SK-N-SH (cell line): ENCODE measurements at regions not wholly inside any gene's neighbourhood (a gene's known extent, or its start where the extent isn't known, plus 50 kb on each side); places are given as distances from the start of the nearest gene placed in this dataset.

Experiments
- CTCF ChIA-PET: fragments of 300-600, 350-600 bp; formaldehyde crosslinking; extraction: SDS; loops from one replicate; lab custom pipeline; 2021; lab: Yijun Ruan, JAX
- POLR2A ChIA-PET: fragments of 350-600 bp; sonication (Branson Sonifier 250); formaldehyde crosslinking; extraction: SDS; loops from one replicate; lab custom pipeline; 2020; ENCODE audit warnings: antibody characterized with exemption, inconsistent platforms; lab: Yijun Ruan, JAX
- DNase-seq: peaks from one replicate; pipeline ENCODE4 v3.0.0; 2012
- H2AFZ ChIP-seq: fragments of 200-600 bp; sonication (generic); 2 replicates; pipeline ENCODE4 v1.8.1; 2016; ENCODE audit warnings: antibody characterized with exemption, mild to moderate bottlenecking, low read depth
- H3F3A ChIP-seq: fragments of 200-600 bp; sonication (generic); replicated peaks from 2 replicates; pipeline ENCODE3; 2016; ENCODE audit warnings: antibody characterized with exemption, mild to moderate bottlenecking; ENCODE audit not compliant: insufficient read depth
- H3K27ac ChIP-seq, 2 experiments: fragments of 200-500 bp in 1 of 2; fragments of 200-600 bp in 1 of 2; sonication (Bioruptor generic) in 1 of 2; sonication (generic), shearing (Covaris generic) in 1 of 2; 2 replicates each; pipeline versions ENCODE4 v1.5.1 to v1.6.1; 2014 to 2016; ENCODE audit warnings: low read depth in 2 of 2, inconsistent platforms in 1 of 2, low read length in 1 of 2, mild to moderate bottlenecking in 1 of 2, mixed read lengths in 1 of 2
- H3K27me3 ChIP-seq: fragments of 200-600 bp; sonication (generic), shearing (Covaris generic); 2 replicates; pipeline ENCODE4 v1.6.1; 2016; ENCODE audit warnings: mixed run types; ENCODE audit not compliant: insufficient read depth
- H3K36me3 ChIP-seq, 2 experiments: fragments of 200-500 bp in 1 of 2; fragments of 200-600 bp in 1 of 2; sonication (Bioruptor generic) in 1 of 2; sonication (generic) in 1 of 2; replicated peaks in 1 of 2; 2 replicates each; pipeline versions ENCODE3 to v1.5.1; 2014 to 2016; ENCODE audit warnings: low read length in 1 of 2, mild to moderate bottlenecking in 1 of 2; ENCODE audit not compliant: insufficient read depth in 2 of 2, control insufficient read depth in 1 of 2
- H3K4me1 ChIP-seq, 2 experiments: fragments of 200-500 bp in 1 of 2; fragments of 200-600 bp in 1 of 2; sonication (Bioruptor generic) in 1 of 2; sonication (generic), shearing (Covaris generic) in 1 of 2; 2 replicates each; pipeline versions ENCODE4 v1.5.1 to v1.6.1; 2014 to 2016; ENCODE audit warnings: low read depth in 1 of 2, low read length in 1 of 2, mixed run types in 1 of 2; ENCODE audit not compliant: insufficient read depth in 2 of 2, control insufficient read depth in 1 of 2
- H3K4me2 ChIP-seq: fragments of 200-600 bp; sonication (generic), shearing (Covaris generic); 2 replicates; pipeline ENCODE4 v1.6.1; 2017; ENCODE audit warnings: mixed run types
- H3K4me3 ChIP-seq, 2 experiments: fragments of 200-500 bp in 1 of 2; fragments of 200-600 bp in 1 of 2; sonication (Bioruptor generic) in 1 of 2; sonication (generic), shearing (Covaris generic) in 1 of 2; 2 replicates each; pipeline versions ENCODE4 v1.5.1 to v1.8.1; 2014 to 2016; ENCODE audit warnings: low read depth in 2 of 2, inconsistent platforms in 1 of 2, low read length in 1 of 2, mild to moderate bottlenecking in 1 of 2, mixed read lengths in 1 of 2, moderate library complexity in 1 of 2
- H3K79me2 ChIP-seq: fragments of 200-600 bp; sonication (generic); 2 replicates; pipeline ENCODE4 v1.8.1; 2017; ENCODE audit warnings: mild to moderate bottlenecking; ENCODE audit not compliant: insufficient read depth
- H3K9ac ChIP-seq: fragments of 200-600 bp; sonication (generic); 2 replicates; pipeline ENCODE4 v1.6.1; 2017; ENCODE audit warnings: mixed run types
- H3K9me2 ChIP-seq: fragments of 200-600 bp; sonication (generic); 2 replicates; pipeline ENCODE4 v1.6.1; 2017; ENCODE audit warnings: mixed run types
- H3K9me3 ChIP-seq: fragments of 200-600 bp; sonication (generic); 2 replicates; pipeline ENCODE4 v1.6.1; 2017; ENCODE audit warnings: mixed run types, mild to moderate bottlenecking, moderate library complexity
- H4K20me1 ChIP-seq: fragments of 200-600 bp; sonication (generic); 2 replicates; pipeline ENCODE4 v1.6.1; 2017; ENCODE audit warnings: mild to moderate bottlenecking, mixed run types; ENCODE audit not compliant: insufficient read depth
- CHD2 ChIP-seq: fragments of 150-350 bp; IDR thresholded peaks from 2 replicates; pipeline ENCODE4 v1.6.1; 2018; ENCODE audit warnings: low read length; ENCODE audit not compliant: partially characterized antibody
- EP300 ChIP-seq, 2 experiments: IDR thresholded peaks; 2 replicates each; pipeline versions ENCODE4 v1.4.0 to v1.6.1; 2012; ENCODE audit warnings: borderline replicate concordance in 1 of 2, low read depth in 1 of 2, low read length in 1 of 2
- EZH2phosphoT487 ChIP-seq: fragments of 200-600 bp; sonication (generic); IDR thresholded peaks from 2 replicates; pipeline ENCODE4 v1.6.1; 2017; ENCODE audit warnings: low read depth, mixed run types, mild to moderate bottlenecking, antibody characterized with exemption, moderate library complexity, borderline replicate concordance
- FOXM1 ChIP-seq: IDR thresholded peaks from 2 replicates; pipeline ENCODE4 v1.4.0; 2012; ENCODE audit warnings: low read depth, mild to moderate bottlenecking
- GABPA ChIP-seq: IDR thresholded peaks from 2 replicates; pipeline ENCODE4 v1.4.0; 2012; ENCODE audit warnings: low read depth, mild to moderate bottlenecking
- NFIC ChIP-seq: IDR thresholded peaks from 2 replicates; pipeline ENCODE4 v1.4.0; 2012; ENCODE audit warnings: borderline replicate concordance
- POLR2AphosphoS5 ChIP-seq: IDR thresholded peaks from 2 replicates; pipeline ENCODE4 v1.6.1; 2012; ENCODE audit warnings: low read depth, low read length
- RCOR1 ChIP-seq: fragments of 150-350 bp; IDR thresholded peaks from 2 replicates; pipeline ENCODE4 v1.6.1; 2017; ENCODE audit warnings: antibody characterized with exemption, low read length
- RXRA ChIP-seq: IDR thresholded peaks from 2 replicates; pipeline ENCODE4 v1.4.0; 2012; ENCODE audit warnings: low read depth, mild to moderate bottlenecking, borderline replicate concordance
- SIN3A ChIP-seq: IDR thresholded peaks from 2 replicates; pipeline ENCODE4 v1.6.1; 2012; ENCODE audit warnings: low read depth, mild to moderate bottlenecking, low read length, moderate library complexity, borderline replicate concordance
- SMC3 ChIP-seq: IDR thresholded peaks from 2 replicates; pipeline ENCODE4 v1.6.1; 2012; ENCODE audit warnings: low read depth, low read length, improper control_type of control experiment
- TAF1 ChIP-seq: IDR thresholded peaks from 2 replicates; pipeline ENCODE4 v1.6.1; 2012; ENCODE audit warnings: low read depth, mild to moderate bottlenecking, low read length, moderate library complexity, borderline replicate concordance
- TEAD4 ChIP-seq: IDR thresholded peaks from 2 replicates; pipeline ENCODE4 v1.4.0; 2012; ENCODE audit warnings: mild to moderate bottlenecking, borderline replicate concordance; ENCODE audit not compliant: insufficient read depth
- YY1 ChIP-seq: IDR thresholded peaks from 2 replicates; pipeline ENCODE4 v1.4.0; 2012; ENCODE audit warnings: low read depth, mild to moderate bottlenecking
- WGBS: methylation state at CpG from one replicate; pipeline ENCODE4 v1.1.6; 2017; ENCODE audit warnings: low lambda C conversion rate; 5-methylcytosine and 5-hydroxymethylcytosine counted together
- TF ChIP-seq, protein P1 (sequence below): IDR thresholded peaks from 2 replicates; pipeline ENCODE4; 2012
- TF ChIP-seq, protein P2 (sequence below): fragments of 200-600 bp; sonication (generic); IDR thresholded peaks from 2 replicates; pipeline ENCODE4 v1.6.1; 2017; ENCODE audit warnings: antibody characterized with exemption, mild to moderate bottlenecking, moderate library complexity
- TF ChIP-seq, protein P3 (sequence below): IDR thresholded peaks from 2 replicates; pipeline ENCODE4 v1.4.0; 2012; ENCODE audit warnings: low read depth

DNA sequence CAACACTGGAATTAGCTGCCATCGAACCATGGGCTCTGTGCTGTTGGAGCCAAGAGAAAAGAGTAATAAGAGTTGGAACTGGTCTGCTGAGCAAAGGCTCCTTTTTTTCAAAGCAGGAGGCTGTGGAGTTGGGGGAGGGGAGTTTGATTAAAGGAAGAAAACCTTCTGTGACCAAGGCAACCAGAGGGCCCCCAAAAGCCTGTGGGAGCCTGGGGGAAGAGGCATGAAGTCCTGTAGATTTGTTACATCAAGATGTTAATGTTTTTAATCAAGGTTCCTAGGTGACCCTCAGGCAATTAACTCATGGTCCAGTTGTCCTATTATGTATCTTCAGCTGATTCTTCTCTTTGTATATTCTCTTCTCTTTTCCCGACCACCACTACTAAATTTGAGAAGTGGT lies 403.9 kb downstream of the NDFIP2 start:
- no peaks in the 10 kb centered on the region for H3K9me2 ChIP-seq
- no peaks in the 10 kb centered on the region for H3K27me3 ChIP-seq
- no peaks in the 10 kb centered on the region for H4K20me1 ChIP-seq
- TF ChIP-seq SMC3 (no peak), FOXM1 (no peak), YY1 (no peak), GABPA (no peak)
- TF ChIP-seq, protein P1, sequence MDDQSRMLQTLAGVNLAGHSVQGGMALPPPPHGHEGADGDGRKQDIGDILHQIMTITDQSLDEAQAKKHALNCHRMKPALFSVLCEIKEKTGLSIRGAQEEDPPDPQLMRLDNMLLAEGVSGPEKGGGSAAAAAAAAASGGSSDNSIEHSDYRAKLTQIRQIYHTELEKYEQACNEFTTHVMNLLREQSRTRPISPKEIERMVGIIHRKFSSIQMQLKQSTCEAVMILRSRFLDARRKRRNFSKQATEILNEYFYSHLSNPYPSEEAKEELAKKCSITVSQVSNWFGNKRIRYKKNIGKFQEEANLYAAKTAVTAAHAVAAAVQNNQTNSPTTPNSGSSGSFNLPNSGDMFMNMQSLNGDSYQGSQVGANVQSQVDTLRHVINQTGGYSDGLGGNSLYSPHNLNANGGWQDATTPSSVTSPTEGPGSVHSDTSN, result no peak
- TF ChIP-seq, all 33 proteins: peak for 0
- WGBS, result 82% methylated on average over 2 of the region's 2 CpGs
- no peaks in the 10 kb centered on the region for H3F3A ChIP-seq
- ChIA-PET CTCF (interaction anchor here (0.8 kb wide), 1 partner anchor 16 kb away, joined by 3 read pairs; no protein-coding TSS in a partner anchor), POLR2A (no interaction called here)
- no peak overlapping the region for H3K4me3 ChIP-seq
- no peaks in the 10 kb centered on the region for H3K79me2 ChIP-seq
- H3K4me1 ChIP-seq, result no peaks in the 10 kb centered on the region
- no peak overlapping the region for H3K4me2 ChIP-seq
- no peak overlapping the region for H3K27ac ChIP-seq
- H3K36me3 ChIP-seq, result no peaks in the 10 kb centered on the region
- H3K9ac ChIP-seq, result no peak overlapping the region
- H2AFZ ChIP-seq, result no peak overlapping the region
- no peaks in the 10 kb centered on the region for H3K9me3 ChIP-seq
- no peak for DNase-seq

DNA sequence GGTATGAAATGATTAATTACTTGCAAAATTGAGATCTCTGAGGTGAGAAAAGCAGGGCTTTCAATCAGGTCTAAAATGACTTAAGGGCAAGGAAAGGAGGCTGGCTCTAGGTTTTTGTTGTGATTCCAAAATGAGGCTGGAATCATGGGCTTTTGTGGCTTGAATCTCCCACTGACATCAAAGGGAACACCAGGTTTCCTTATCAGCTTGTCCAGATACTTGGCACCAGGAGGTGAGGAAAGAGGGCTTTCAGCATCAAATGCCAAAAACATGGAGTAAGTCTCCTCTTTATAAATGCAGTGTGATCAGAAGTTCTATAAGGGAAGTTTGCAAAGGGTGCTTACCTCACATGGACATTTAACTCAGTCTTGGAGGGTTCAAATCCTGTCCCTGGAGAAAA lies 402.3 kb downstream of the NDFIP2 start:
- H3K27ac ChIP-seq, result no peak overlapping the region
- H3K9me2 ChIP-seq, result no peaks in the 10 kb centered on the region
- no peak overlapping the region for H3K9ac ChIP-seq
- no peak overlapping the region for H2AFZ ChIP-seq
- H3K4me1 ChIP-seq, result no peaks in the 10 kb centered on the region
- TF ChIP-seq NFIC (no peak), RXRA (no peak), TEAD4 (no peak), POLR2AphosphoS5 (no peak), RCOR1 (no peak), CHD2 (no peak), TAF1 (no peak), YY1 (no peak), EP300 (IDR thresholded peaks at IDR 0.05; ENCODE audit: borderline replicate concordance in 1 of 2, low read depth in 1 of 2, low read length in 1 of 2) (no peak), SIN3A (no peak), EZH2phosphoT487 (no peak), SMC3 (no peak)
- TF ChIP-seq, protein P2, sequence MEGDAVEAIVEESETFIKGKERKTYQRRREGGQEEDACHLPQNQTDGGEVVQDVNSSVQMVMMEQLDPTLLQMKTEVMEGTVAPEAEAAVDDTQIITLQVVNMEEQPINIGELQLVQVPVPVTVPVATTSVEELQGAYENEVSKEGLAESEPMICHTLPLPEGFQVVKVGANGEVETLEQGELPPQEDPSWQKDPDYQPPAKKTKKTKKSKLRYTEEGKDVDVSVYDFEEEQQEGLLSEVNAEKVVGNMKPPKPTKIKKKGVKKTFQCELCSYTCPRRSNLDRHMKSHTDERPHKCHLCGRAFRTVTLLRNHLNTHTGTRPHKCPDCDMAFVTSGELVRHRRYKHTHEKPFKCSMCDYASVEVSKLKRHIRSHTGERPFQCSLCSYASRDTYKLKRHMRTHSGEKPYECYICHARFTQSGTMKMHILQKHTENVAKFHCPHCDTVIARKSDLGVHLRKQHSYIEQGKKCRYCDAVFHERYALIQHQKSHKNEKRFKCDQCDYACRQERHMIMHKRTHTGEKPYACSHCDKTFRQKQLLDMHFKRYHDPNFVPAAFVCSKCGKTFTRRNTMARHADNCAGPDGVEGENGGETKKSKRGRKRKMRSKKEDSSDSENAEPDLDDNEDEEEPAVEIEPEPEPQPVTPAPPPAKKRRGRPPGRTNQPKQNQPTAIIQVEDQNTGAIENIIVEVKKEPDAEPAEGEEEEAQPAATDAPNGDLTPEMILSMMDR, result no peak
- TF ChIP-seq, protein P3, sequence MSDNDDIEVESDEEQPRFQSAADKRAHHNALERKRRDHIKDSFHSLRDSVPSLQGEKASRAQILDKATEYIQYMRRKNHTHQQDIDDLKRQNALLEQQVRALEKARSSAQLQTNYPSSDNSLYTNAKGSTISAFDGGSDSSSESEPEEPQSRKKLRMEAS, result no peak
- no peaks in the 10 kb centered on the region for H3F3A ChIP-seq
- no peaks in the 10 kb centered on the region for H3K36me3 ChIP-seq
- no peaks in the 10 kb centered on the region for H4K20me1 ChIP-seq
- ChIA-PET POLR2A (no interaction called here), CTCF (no interaction called here)
- H3K4me2 ChIP-seq, result no peak overlapping the region
- no peaks in the 10 kb centered on the region for H3K9me3 ChIP-seq
- DNase-seq, result no peak
- no peak overlapping the region for H3K4me3 ChIP-seq
- no peaks in the 10 kb centered on the region for H3K79me2 ChIP-seq
- no peaks in the 10 kb centered on the region for H3K27me3 ChIP-seq
